AG10803 (cell line): ENCODE measurements at regions not wholly inside any gene's neighbourhood (a gene's known extent, or its start where the extent isn't known, plus 50 kb on each side); places are given as distances from the start of the nearest gene placed in this dataset.
"Not testable (repeated sequence)": the region's sequence is repeated elsewhere in the genome, so short reads cannot be mapped to it uniquely, and the experiment has no call there.

Experiments
- DNase-seq: peaks from one replicate; pipeline ENCODE4 v3.0.0; 2010; ENCODE audit warnings: low read depth
- H3K4me3 ChIP-seq: 2 replicates; pipeline ENCODE4 v1.5.1; 2011; ENCODE audit warnings: mild to moderate bottlenecking, low read length, control low read depth
- TF ChIP-seq, protein P1 (sequence below): conservative IDR thresholded peaks from 2 replicates; pipeline ENCODE4 v1.5.1; 2011; ENCODE audit warnings: mild to moderate bottlenecking, low read length, control low read depth, inconsistent platforms

DNA sequence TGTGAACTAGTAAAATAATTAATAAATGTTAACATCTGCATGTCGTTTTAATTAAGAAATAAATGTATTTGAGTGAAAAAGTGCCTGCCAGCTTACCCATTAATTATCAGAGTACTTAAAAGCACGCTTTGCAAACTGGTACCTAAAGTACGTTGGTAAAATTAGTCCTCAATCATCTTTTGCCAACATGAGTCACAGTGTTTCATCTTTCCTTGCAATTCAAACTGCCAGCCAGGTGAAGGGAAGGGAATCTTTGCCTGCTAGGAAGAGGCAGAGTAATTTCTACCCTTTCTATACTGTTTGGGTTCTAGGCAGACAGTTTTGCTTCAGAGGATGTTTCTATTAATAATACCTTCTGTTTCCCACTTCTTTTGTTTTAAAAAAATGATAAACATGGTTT lies 57.2 kb upstream of the CNIH3 start:
- no peak overlapping the region for H3K4me3 ChIP-seq
- no peak for DNase-seq
- TF ChIP-seq, protein P1, sequence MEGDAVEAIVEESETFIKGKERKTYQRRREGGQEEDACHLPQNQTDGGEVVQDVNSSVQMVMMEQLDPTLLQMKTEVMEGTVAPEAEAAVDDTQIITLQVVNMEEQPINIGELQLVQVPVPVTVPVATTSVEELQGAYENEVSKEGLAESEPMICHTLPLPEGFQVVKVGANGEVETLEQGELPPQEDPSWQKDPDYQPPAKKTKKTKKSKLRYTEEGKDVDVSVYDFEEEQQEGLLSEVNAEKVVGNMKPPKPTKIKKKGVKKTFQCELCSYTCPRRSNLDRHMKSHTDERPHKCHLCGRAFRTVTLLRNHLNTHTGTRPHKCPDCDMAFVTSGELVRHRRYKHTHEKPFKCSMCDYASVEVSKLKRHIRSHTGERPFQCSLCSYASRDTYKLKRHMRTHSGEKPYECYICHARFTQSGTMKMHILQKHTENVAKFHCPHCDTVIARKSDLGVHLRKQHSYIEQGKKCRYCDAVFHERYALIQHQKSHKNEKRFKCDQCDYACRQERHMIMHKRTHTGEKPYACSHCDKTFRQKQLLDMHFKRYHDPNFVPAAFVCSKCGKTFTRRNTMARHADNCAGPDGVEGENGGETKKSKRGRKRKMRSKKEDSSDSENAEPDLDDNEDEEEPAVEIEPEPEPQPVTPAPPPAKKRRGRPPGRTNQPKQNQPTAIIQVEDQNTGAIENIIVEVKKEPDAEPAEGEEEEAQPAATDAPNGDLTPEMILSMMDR = no peak

DNA sequence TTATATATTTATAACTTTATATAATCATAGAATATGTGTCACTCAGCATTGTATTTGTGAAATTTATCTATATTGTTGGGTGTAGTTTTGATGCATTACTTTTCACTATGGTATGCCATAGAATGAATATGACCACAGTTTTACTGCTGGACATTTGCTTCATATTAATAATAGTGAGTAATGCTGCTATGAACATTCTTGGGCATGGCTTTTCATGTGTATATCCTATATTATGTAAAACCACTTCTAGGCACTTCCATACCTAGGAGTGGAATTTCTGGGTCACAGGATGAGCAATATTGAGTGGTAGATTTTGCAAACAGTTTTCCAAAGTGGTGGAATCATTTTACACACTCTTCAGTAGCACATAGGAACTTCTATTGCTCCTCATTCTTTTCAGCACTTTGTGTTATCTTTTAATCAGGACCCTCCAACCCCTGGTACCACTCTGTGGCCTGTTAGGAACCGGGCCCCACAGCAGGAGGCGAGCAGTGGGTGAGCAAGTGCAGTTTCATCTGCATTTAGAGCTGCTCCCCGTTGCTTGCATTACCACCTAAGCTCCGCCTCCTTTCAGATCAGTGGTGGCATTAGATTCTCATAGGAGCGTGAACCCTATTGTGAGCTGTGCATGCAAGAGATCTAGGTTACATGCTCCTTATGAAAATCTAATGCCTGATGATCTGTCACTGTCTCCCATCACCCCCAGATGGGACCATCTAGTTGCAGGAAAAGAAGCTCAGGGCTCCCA lies 56.0 kb upstream of the CNIH3 start:
- DNase-seq = peak; percentile 40
- TF ChIP-seq, protein P1 = no peak

DNA sequence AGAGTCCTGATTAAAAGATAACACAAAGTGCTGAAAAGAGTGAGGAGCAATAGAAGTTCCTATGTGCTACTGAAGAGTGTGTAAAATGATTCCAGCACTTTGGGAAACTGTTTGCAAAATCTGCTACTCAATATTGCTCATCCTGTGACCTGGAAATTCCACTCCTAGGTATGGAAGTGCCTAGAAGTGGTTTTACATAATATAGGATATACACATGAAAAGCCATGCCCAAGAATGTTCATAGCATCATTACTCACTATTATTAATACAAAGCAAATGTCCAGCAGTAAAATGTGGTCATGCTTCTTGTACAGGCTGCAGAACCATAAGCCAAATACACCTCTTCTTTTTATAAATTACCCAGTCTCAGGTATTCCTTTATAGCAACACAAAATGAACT lies 53.2 kb upstream of the CNIH3 start:
- peak; percentile 28 for DNase-seq
- not testable (repeated sequence) for H3K4me3 ChIP-seq

More for the DNA sequence above, 56.0 kb upstream of the CNIH3 start:
- H3K4me3 ChIP-seq = no peak overlapping the region

DNA sequence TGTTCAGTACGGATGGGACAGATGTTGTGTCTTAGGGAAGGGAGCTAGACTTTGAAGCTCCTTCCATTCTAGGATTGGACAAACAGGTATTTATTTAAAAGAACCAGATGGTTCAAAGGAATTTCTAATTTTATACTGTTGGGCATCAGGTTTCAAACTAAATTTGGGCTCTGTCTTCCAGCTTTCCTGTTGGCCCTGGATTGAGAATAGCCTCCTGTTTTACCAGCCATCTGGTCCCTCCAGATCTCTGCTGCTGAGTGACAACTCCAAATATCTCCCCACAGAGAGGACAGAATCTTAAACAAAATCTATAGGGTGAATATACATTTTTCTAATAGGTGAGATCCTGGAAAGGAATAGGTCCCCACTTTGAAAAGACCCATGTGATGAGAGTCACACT lies 52.5 kb upstream of the CNIH3 start:
- TF ChIP-seq, protein P1 = no peak
- no peak for DNase-seq
- no peak overlapping the region for H3K4me3 ChIP-seq

DNA sequence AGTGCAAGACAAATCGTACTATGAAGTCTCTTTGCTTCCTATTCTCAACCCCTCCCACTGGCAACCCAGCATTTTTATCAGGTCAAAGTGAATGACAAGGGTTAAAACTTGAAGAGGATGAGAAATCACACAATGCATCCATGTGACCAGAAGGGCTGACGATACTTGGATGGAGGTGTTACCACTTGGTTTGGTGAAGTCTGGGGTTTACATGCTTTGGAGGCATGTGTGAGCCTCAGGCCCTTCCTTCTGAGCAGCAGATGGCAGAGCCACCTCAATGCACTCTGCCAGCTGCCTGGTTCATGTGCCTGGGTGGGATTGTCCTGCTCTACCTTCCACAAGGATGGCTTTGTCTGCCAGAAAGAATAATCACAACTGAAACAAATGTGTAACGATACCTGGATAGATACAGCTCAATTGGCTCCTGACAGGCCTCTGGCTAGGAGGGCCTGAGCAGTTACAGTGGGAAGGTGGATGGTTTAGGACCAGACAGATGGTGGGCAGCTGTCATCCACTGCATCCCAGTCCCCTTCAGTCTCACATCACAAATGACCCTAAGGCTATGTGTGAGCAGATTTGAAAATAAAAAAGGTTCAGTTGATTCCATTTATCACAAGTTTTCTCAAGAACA lies 51.5 kb upstream of the CNIH3 start:
- DNase-seq = no peak
- no peak overlapping the region for H3K4me3 ChIP-seq

DNA sequence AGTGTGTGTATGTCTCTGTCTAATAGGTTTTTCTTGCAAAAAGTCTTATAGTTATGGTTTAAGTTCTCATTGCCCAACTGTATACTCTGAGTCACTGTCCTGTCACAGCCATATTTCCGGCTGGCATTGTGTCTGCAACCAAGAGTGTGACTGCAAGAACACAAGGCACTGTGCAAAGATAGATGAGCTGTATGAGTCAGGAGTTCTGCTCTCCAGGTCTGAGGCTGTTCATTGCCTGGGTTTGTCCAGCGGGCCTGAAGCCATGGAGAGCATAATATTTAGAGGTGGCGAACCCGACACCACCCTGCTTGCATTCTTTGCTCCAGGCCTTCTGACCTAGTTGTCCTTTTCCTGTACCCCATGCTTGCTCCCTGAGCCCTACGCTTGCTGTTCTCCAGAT lies 50.9 kb upstream of the CNIH3 start:
- DNase-seq = peak; percentile 91
- TF ChIP-seq, protein P1 = no peak
- no peak overlapping the region for H3K4me3 ChIP-seq

More for the DNA sequence above, 51.5 kb upstream of the CNIH3 start:
- TF ChIP-seq, protein P1 = no peak

DNA sequence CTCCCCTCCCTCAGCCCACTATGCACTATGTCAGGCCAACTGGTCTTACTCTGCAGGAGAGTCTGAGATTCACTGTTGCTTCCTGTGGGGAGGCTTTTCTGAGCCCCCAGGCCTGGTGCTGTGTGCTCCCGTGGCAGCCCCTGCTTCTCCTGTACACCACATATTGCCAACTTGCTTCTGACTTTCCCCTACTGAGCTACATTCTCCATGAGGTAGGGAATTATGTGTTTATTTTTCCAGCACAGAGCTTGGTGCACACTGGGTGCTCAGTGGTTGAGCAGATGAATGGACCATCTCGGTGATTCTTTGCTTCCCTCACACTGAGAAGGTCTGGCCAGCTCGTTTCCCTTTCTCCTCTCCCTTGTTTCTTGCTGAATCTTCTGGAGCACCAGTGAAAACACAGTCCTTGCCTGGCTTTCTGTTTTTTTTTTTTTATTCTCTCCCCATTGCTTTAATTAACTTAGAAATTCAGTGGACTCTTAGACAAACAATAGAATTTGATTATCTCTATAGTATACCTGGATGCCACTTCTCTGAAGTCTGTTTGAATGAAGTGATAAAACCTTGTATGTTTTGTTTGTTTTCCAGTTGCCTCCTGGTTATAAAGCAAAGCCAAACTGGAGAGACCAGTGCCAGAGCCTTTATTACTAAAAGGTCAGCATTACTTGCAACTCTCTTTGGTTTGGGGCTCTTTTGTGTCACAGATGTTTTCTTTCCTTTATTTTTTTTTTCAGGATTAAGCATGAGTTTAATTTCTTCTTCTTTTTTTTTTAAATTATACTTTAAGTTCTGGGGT lies 50.3 kb upstream of the CNIH3 start:
- DNase-seq = no peak
- TF ChIP-seq, protein P1 = no peak
- no peak overlapping the region for H3K4me3 ChIP-seq
